C4-2B (cell line): ENCODE measurements at regions not wholly inside any gene's neighbourhood (a gene's known extent, or its start where the extent isn't known, plus 50 kb on each side); places are given as distances from the start of the nearest gene placed in this dataset.

ENCODE experiments used
- CTCF ChIP-seq: fragments of 450-650 bp; conservative IDR thresholded peaks from 2 replicates; pipeline ENCODE4 v1.5.1; 2017; ENCODE audit warnings: mild to moderate bottlenecking
- ZFX ChIP-seq: fragments of 450-650 bp; IDR thresholded peaks from 2 replicates; pipeline ENCODE4 v1.6.1; 2017

DNA sequence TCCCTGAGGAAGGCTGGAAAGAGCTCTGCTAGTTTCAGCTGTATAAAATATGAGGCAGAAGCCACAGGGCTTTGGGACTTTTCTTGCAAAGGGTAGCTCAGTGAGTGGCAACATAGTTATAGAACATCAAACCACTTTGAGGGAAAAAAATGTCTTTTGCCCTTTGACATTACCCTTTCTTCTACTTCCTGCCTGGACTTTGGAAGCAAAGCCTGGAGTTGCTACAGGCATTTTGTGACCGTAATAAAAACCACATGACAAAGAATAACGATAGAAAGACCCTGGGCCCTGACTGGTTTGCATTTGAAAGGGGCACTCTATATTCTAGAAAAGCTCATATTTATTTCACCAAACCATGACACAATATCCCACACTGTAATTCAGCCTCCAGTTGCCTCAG, 440.9 kb downstream of the DIRAS2 start:
- TF ChIP-seq CTCF (no peak), ZFX (no peak)
